WTC11 (cell line): ENCODE measurements at regions not wholly inside any gene's neighbourhood (a gene's known extent, or its start where the extent isn't known, plus 50 kb on each side); places are given as distances from the start of the nearest gene placed in this dataset.

ENCODE experiments used
- ATAC-seq: fragments of 200-7000 bp; cut with Tn5 transposase; 2 replicates; pipeline ENCODE4 v1.10.0; 2021; ENCODE audit warnings: mild to moderate bottlenecking, moderate library complexity
- CTCF ChIA-PET: fragments of 300-600 bp; sonication (Branson Sonifier 250); formaldehyde crosslinking; loops from one replicate; lab custom pipeline; 2021; ENCODE audit warnings: antibody characterized with exemption; lab: Charles Lee
- POLR2A ChIA-PET: fragments of 350-600 bp; sonication (Branson Sonifier 250); formaldehyde crosslinking; loops from one replicate; lab custom pipeline; 2021; ENCODE audit warnings: antibody characterized with exemption; lab: Charles Lee
- DNase-seq: peaks from one replicate; pipeline ENCODE4 v3.0.0; 2021; ENCODE audit warnings: low spot score
- H3K27ac Mint-ChIP-seq: 2 replicates; pipeline ENCODE4 v1.8.0; 2021; ENCODE audit warnings: mixed read lengths
- H3K27me3 Mint-ChIP-seq: 2 replicates; pipeline ENCODE4 v1.8.0; 2021; ENCODE audit warnings: low read depth, mild to moderate bottlenecking, moderate library complexity, mixed read lengths
- H3K36me3 Mint-ChIP-seq: 2 replicates; pipeline ENCODE4 v1.8.0; 2021; ENCODE audit warnings: mixed read lengths
- H3K4me1 Mint-ChIP-seq: 2 replicates; pipeline ENCODE4 v1.8.0; 2022; ENCODE audit warnings: mixed read lengths
- H3K4me3 Mint-ChIP-seq: 2 replicates; pipeline ENCODE4 v1.8.0; 2021; ENCODE audit warnings: mild to moderate bottlenecking, moderate library complexity, mixed read lengths
- H3K9me3 Mint-ChIP-seq: 2 replicates; pipeline ENCODE4 v1.8.0; 2021; ENCODE audit warnings: mixed read lengths
- ARID4B ChIP-seq: sonication (generic); formaldehyde crosslinking; IDR thresholded peaks from 2 replicates; pipeline ENCODE4 v1.8.0; 2023; ENCODE audit warnings: missing genetic modification reagents, mild to moderate bottlenecking, borderline replicate concordance
- ATF1 ChIP-seq: sonication (generic); formaldehyde crosslinking; IDR thresholded peaks from 2 replicates; pipeline ENCODE4 v1.8.1; 2023; ENCODE audit warnings: mild to moderate bottlenecking, moderate library complexity, missing genetic modification reagents
- EMX1 ChIP-seq: fragments of 250-450 bp; sonication (Bioruptor Pico); IDR thresholded peaks from 2 replicates; pipeline ENCODE4 v1.8.0; 2021; ENCODE audit warnings: mild to moderate bottlenecking
- FOXP1 ChIP-seq: sonication (generic); formaldehyde crosslinking; IDR thresholded peaks from 2 replicates; pipeline ENCODE4 v1.8.0; 2022; ENCODE audit warnings: missing genetic modification reagents, mild to moderate bottlenecking, moderate library complexity, borderline replicate concordance
- GABPB1 ChIP-seq: sonication (generic); formaldehyde crosslinking; IDR thresholded peaks from 2 replicates; pipeline ENCODE4 v1.8.1; 2023; ENCODE audit warnings: mild to moderate bottlenecking, missing genetic modification reagents
- HMGA2 ChIP-seq: fragments of 250-450 bp; sonication (Bioruptor Pico); IDR thresholded peaks from 2 replicates; pipeline ENCODE4 v1.4.0; 2021; ENCODE audit warnings: mild to moderate bottlenecking, moderate library complexity
- NFE2L1 ChIP-seq: sonication (generic); formaldehyde crosslinking; IDR thresholded peaks from 2 replicates; pipeline ENCODE4 v1.8.1; 2023; ENCODE audit warnings: missing genetic modification reagents
- NFYB ChIP-seq: sonication (generic); formaldehyde crosslinking; conservative IDR thresholded peaks from 2 replicates; pipeline ENCODE4 v1.8.0; 2022; ENCODE audit warnings: low read depth, missing genetic modification reagents
- PRRX2 ChIP-seq: fragments of 250-450 bp; sonication (Bioruptor Pico); IDR thresholded peaks from 2 replicates; pipeline ENCODE4 v1.8.0; 2021; ENCODE audit warnings: mild to moderate bottlenecking
- SMAD4 ChIP-seq: sonication (generic); formaldehyde crosslinking; IDR thresholded peaks from 2 replicates; pipeline ENCODE4 v1.8.0; 2022; ENCODE audit warnings: mild to moderate bottlenecking, missing genetic modification reagents
- SOX15 ChIP-seq: fragments of 250-450 bp; sonication (Bioruptor Pico); IDR thresholded peaks from 2 replicates; pipeline ENCODE4 v1.9.0; 2021; ENCODE audit warnings: mild to moderate bottlenecking
- SP1 ChIP-seq: sonication (generic); formaldehyde crosslinking; conservative IDR thresholded peaks from 2 replicates; pipeline ENCODE4 v1.8.1; 2022; ENCODE audit warnings: missing genetic modification reagents
- ZNF219 ChIP-seq: sonication (generic); formaldehyde crosslinking; IDR thresholded peaks from 2 replicates; pipeline ENCODE4 v1.8.0; 2023; ENCODE audit warnings: missing genetic modification reagents, mild to moderate bottlenecking, borderline replicate concordance
- ZNF281 ChIP-seq: sonication (generic); formaldehyde crosslinking; IDR thresholded peaks from 2 replicates; pipeline ENCODE4 v1.8.0; 2023; ENCODE audit warnings: mild to moderate bottlenecking, missing genetic modification reagents
- ZNF512 ChIP-seq: sonication (generic); formaldehyde crosslinking; IDR thresholded peaks from 2 replicates; pipeline ENCODE4 v1.8.1; 2022; ENCODE audit warnings: missing genetic modification reagents, borderline replicate concordance
- ZNF532 ChIP-seq: fragments of 250-450 bp; sonication (Bioruptor Pico); IDR thresholded peaks from 2 replicates; pipeline ENCODE4 v1.9.0; 2021; ENCODE audit warnings: mild to moderate bottlenecking, borderline replicate concordance
- ZNF671 ChIP-seq: fragments of 250-450 bp; sonication (Bioruptor Pico); IDR thresholded peaks from 2 replicates; pipeline ENCODE4 v1.8.0; 2021; ENCODE audit warnings: mild to moderate bottlenecking
- ZSCAN18 ChIP-seq: fragments of 250-450 bp; sonication (Bioruptor Pico); IDR thresholded peaks from 2 replicates; pipeline ENCODE4 v2.1.2; 2022; ENCODE audit warnings: mild to moderate bottlenecking, moderate library complexity

GRCh38 chr7:25567430-25567829 lies 339.1 kb upstream of the NPVF start:
- POLR2A ChIA-PET: no interaction called here
- H3K27ac Mint-ChIP-seq: no peak overlapping the region
- H3K4me3 Mint-ChIP-seq: no peak overlapping the region
- ATAC-seq: no peak
- CTCF ChIA-PET: interaction anchor here (0.7 to 6.8 kb wide), 7 partner anchors 173 to 312 kb away, joined by 3 to 74 read pairs (median 5); no protein-coding TSS in a partner anchor
- no peak for DNase-seq
- H3K4me1 Mint-ChIP-seq: peaks cover 3% of the 10 kb centered on the region; the same call in 1 of the 2 replicates
- no peaks in the 10 kb centered on the region for H3K9me3 Mint-ChIP-seq
- peaks cover 6% of the 10 kb centered on the region for H3K27me3 Mint-ChIP-seq
- TF ChIP-seq SP1 (CRISPR knock-in tag) (no peak), ZNF219 (no peak), ARID4B (CRISPR knock-in tag) (no peak), ZNF281 (CRISPR knock-in tag) (no peak), ZSCAN18 (CRISPR knock-in tag) (no peak), ATF1 (CRISPR knock-in tag) (no peak), HMGA2 (CRISPR knock-in tag) (no peak), SOX15 (CRISPR knock-in tag) (no peak), NFE2L1 (CRISPR knock-in tag) (no peak), EMX1 (CRISPR knock-in tag) (no peak), GABPB1 (CRISPR knock-in tag) (no peak), ZNF532 (CRISPR knock-in tag) (no peak), FOXP1 (CRISPR knock-in tag) (no peak), ZNF671 (CRISPR knock-in tag) (no peak), PRRX2 (CRISPR knock-in tag) (no peak), ZNF512 (CRISPR knock-in tag) (no peak), SMAD4 (no peak), NFYB (no peak)
- no peaks in the 10 kb centered on the region for H3K36me3 Mint-ChIP-seq
